ENCODE measurements at regions not wholly inside any gene's neighbourhood (a gene's known extent, or its start where the extent isn't known, plus 50 kb on each side); places are given as distances from the start of the nearest gene placed in this dataset.
"Not testable (repeated sequence)": the region's sequence is repeated elsewhere in the genome, so short reads cannot be mapped to it uniquely, and the experiment has no call there.

DNA sequence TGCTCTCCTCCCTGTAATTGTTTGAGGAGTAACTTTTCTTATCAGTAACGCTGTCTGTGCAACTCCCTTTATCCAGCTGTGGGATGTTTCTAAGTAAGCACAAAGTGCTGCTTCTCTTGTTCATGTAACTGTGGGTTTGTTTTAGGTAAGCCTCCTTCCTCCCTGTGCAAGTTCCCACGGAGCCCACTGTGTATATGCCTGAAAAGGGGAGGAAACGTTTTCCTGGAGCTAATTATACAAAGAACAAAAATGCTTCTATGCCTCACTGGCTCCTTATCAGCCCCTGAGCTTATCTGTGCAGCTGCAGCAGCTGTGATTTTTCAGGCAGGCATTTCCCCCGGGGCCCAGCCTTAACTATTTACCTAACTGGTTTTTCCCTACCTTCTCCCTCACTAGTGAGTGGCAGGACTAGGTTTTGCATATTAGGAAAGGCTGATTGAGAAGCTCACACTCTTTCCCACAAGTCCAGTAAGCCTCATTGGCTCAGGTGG, 593.4 kb upstream of the GHITM start:
- Mint-ChIP-seq H3K4me3 (no peak overlapping the region), H3K27me3 (no peaks in the 10 kb centered on the region), H3K9me3 (no peaks in the 10 kb centered on the region)

DNA sequence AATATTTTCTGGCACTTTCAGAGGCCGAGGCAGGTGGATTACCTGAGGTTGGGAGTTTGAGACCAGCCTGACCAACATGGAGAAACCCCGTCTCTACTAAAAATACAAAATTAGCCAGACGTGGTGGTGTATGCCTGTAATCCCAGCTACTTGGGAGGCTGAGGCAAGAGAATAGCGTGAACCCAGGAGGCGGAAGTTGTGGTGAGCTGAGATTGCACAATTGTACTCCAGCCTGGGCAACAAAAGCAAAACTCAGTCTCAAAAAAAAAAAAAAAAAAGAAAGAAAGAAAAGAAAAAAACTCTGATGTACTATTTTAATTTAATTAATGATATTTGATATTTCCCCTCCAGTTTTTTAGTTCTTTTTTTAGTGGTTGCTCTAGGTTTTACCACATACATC, 588.1 kb upstream of the GHITM start:
- not testable (repeated sequence) for H3K27me3 Mint-ChIP-seq, H3K9me3 Mint-ChIP-seq

More for the DNA sequence above, 593.4 kb upstream of the GHITM start:
- H3K4me1 Mint-ChIP-seq (ENCODE audit: low read depth), result no peaks in the 10 kb centered on the region
- no peaks in the 10 kb centered on the region for H3K36me3 Mint-ChIP-seq (ENCODE audit: low read depth)
- no peak overlapping the region for H3K27ac Mint-ChIP-seq
- DNase-seq, result no peak

DNA sequence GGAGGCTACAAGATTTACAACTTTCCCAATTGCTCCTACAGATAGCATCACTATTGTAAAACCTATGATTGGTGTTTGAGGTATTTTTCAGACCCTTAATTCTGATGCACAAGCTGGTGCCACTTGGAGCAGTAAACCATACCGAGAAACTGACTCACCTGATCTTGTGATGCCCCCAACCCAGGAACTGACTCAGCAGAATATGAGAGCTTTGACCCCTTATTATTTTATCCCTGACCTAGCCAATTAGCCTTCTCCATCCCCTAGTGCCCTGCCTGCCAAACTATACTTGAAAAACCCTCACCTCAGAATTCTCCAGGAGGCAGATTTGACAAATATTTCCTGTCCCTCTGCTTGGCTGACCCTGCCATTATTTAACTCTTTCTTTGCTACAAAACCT, 585.9 kb upstream of the GHITM start:
- Mint-ChIP-seq H3K4me3 (no peak overlapping the region), H3K27me3 (no peaks in the 10 kb centered on the region), H3K9me3 (peaks cover 3% of the 10 kb centered on the region), H3K36me3 (ENCODE audit: low read depth) (no peaks in the 10 kb centered on the region), H3K4me1 (ENCODE audit: low read depth) (no peaks in the 10 kb centered on the region), H3K27ac (no peak overlapping the region)
- no peak for DNase-seq

More for the DNA sequence above, 588.1 kb upstream of the GHITM start:
- H3K27ac Mint-ChIP-seq; H3K36me3 Mint-ChIP-seq (ENCODE audit: low read depth); H3K4me1 Mint-ChIP-seq (ENCODE audit: low read depth); H3K4me3 Mint-ChIP-seq; DNase-seq: not testable (repeated sequence)

DNA sequence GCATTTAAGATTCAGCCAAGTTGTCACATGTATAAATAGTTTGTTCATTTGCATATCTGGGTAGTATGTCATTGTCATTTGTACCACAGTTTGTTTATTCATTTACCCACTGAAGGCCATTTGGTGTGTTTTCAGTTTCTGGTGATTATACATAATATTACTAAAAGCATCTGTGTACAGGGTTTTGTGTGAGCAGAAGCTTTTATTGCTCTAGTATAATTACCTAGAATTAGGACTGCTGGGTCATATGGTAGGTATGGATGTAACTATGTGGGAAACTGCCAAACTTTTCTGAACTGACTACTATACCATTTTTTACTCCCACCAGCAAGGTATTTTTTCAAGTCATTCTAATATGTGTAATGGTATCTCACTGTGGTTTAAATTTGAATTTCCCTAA, 584.0 kb upstream of the GHITM start:
- no peaks in the 10 kb centered on the region for H3K27me3 Mint-ChIP-seq
- peaks cover 8% of the 10 kb centered on the region for H3K9me3 Mint-ChIP-seq
- no peak for DNase-seq
- no peaks in the 10 kb centered on the region for H3K4me1 Mint-ChIP-seq (ENCODE audit: low read depth)
- no peak overlapping the region for H3K27ac Mint-ChIP-seq
- H3K4me3 Mint-ChIP-seq, result no peak overlapping the region
- H3K36me3 Mint-ChIP-seq (ENCODE audit: low read depth), result no peaks in the 10 kb centered on the region

DNA sequence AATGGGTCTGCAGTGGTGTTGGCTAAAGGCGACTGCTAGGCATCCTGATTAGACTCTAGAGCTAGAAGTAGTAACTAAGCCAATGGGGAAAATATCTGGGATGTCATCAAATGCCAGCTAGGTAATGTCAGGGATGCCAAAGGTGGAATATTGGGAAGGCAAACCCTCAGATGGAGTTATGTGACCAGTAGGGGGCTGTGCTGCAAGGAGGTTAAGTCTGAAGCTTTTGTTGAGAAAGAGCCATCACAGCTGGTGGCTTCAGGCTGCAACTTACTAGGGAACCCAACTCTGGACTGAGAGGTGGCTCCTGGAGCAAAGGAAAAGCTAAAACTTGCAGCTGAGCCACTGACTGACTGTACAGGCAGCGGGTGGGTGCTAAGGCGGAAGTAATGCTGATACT, 576.9 kb upstream of the GHITM start:
- Mint-ChIP-seq H3K9me3 (peaks cover 12% of the 10 kb centered on the region), H3K4me3 (no peak overlapping the region), H3K4me1 (ENCODE audit: low read depth) (no peaks in the 10 kb centered on the region), H3K36me3 (ENCODE audit: low read depth) (no peaks in the 10 kb centered on the region), H3K27me3 (no peaks in the 10 kb centered on the region), H3K27ac (no peak overlapping the region)
- DNase-seq, result no peak

DNA sequence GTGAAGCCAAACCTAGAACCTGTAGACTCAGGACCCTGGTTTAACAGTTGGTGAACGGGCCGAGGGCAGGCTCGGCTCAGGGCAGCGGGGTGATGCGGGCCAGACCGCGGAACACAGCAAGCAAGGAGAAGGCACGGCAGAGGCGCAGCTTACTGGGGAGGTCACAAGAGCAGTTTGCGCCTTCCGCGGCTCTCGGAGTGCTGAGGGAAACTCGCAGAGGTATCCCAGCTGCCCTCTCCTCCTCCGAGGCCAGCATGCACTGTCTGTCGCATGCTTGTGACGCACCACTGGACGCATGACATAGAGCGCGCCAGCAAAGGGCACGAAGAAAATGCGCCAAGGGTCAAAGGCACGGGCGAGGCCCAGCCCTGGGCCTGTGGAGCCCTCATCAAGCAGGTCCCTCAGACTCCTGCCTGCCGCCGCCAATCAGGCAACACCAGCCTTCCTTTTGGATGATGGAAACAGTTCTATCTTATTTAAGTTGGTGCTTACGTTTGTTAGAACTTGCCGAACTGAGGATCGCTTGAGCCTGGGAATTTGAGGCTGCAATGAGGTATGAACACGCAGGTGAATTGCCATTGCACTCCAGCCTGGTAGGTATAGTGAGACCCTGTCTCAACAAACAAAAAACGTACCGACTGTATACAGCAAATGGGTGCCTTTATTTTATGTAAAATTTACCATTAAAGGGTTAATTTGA, 574.3 kb upstream of the GHITM start:
- H3K4me3 Mint-ChIP-seq, result no peak overlapping the region

DNA sequence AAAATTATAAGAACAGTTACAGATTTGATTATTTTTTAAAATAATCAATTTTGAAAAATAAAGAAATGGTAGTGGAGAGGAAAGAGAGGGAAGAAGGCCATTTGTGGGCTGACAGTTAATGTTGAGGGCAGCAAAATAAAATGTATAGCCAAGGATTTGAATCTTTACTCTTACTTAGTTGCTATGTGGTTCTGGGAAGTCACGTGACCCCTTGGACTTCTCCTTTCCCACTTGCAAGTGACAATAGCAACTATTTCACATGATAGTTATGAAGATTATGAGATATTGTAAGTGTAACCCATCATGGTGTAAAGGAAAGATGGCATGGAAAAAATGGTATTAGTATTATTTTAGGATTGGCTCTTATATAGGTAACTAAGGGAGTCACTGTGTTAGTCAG, 567.3 kb upstream of the GHITM start:
- H3K9me3 Mint-ChIP-seq, result peaks cover 3% of the 10 kb centered on the region
- no peak for DNase-seq
- no peaks in the 10 kb centered on the region for H3K36me3 Mint-ChIP-seq (ENCODE audit: low read depth)
- no peak overlapping the region for H3K27ac Mint-ChIP-seq
- H3K4me3 Mint-ChIP-seq, result no peak overlapping the region
- H3K27me3 Mint-ChIP-seq, result no peaks in the 10 kb centered on the region
- no peaks in the 10 kb centered on the region for H3K4me1 Mint-ChIP-seq (ENCODE audit: low read depth)

More for the DNA sequence above, 574.3 kb upstream of the GHITM start:
- H3K36me3 Mint-ChIP-seq (ENCODE audit: low read depth), result no peaks in the 10 kb centered on the region
- peaks cover 6% of the 10 kb centered on the region for H3K9me3 Mint-ChIP-seq
- DNase-seq, result no peak
- no peaks in the 10 kb centered on the region for H3K27me3 Mint-ChIP-seq
- no peak overlapping the region for H3K27ac Mint-ChIP-seq
- no peaks in the 10 kb centered on the region for H3K4me1 Mint-ChIP-seq (ENCODE audit: low read depth)

DNA sequence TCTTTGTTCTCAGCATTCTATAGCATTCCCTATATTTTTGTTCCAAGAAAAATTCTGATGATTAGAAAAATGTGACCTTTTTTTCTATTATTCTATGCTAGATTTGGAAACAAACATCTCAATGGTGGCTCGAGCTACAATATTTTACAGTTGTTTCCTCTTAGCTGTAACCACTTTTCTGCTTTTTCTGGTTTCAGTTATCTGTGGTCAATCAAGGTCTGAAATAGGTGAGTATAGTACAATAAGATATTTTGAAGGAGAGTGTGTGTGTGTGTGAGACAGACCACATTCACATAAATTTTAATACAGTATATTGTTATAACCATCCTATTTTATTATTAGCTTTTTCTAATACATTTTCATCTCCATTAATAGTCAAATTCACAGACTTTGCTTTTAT, 564.5 kb upstream of the GHITM start:
- Mint-ChIP-seq H3K36me3 (ENCODE audit: low read depth) (no peaks in the 10 kb centered on the region), H3K4me1 (ENCODE audit: low read depth) (no peaks in the 10 kb centered on the region), H3K27ac (no peak overlapping the region), H3K9me3 (peaks cover 12% of the 10 kb centered on the region), H3K27me3 (no peaks in the 10 kb centered on the region), H3K4me3 (no peak overlapping the region)
- no peak for DNase-seq

DNA sequence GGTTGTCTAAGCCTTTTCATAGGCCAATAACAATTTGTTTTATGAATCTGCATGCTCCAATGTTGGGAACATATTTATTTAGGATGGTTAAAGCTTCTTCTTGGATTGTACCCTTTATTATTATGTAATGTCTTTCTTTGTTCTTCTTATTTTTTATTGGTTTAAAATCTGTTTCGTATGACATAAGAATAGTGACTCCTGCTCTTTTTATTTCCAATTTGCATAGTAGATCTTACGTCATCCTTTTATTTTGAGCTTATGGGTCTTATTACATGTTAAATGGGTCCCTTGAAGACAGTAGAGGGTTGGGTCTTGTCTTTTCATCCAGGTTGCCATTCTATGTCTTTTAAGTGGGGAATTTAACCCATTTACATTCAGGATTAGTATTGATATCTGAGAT, 561.9 kb upstream of the GHITM start:
- Mint-ChIP-seq H3K4me3 (no peak overlapping the region), H3K36me3 (ENCODE audit: low read depth) (no peaks in the 10 kb centered on the region), H3K27ac (no peak overlapping the region), H3K4me1 (ENCODE audit: low read depth) (no peaks in the 10 kb centered on the region), H3K27me3 (no peaks in the 10 kb centered on the region), H3K9me3 (peaks cover 10% of the 10 kb centered on the region)
- no peak for DNase-seq

DNA sequence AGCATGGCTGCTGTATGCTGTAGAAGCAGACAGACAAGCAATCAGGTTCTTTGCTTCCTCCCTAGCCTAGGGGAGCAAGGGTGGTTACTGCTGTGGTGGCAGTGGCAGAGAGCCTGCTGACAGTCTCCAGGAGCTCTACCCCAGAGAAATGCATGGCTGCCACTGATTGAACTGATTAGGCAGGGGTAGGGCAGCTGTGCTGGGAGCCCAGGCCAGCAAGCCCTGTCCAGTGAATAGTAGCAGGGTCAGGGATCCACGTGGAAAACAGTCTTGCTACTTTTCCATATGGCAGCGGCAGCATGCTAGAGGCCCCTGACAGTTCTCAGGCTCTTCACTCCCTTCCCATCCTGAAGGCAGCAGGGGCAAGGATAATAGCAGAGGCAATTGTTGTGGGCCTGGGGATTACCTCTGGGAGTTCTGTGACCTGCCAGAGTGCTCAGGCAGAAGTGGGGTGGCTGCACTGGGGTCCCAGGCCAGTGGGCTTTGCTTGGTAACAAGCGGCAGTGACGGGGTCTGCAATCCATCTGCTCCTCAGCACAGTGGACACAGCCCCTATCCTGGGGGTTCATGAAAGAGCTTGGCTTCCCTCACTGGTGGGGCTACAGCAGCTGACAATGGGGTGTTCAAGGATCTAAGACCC, 558.8 kb upstream of the GHITM start:
- Mint-ChIP-seq H3K27me3 (no peaks in the 10 kb centered on the region), H3K4me1 (ENCODE audit: low read depth) (no peaks in the 10 kb centered on the region), H3K36me3 (ENCODE audit: low read depth) (no peaks in the 10 kb centered on the region), H3K9me3 (peaks cover 12% of the 10 kb centered on the region), H3K27ac (no peak overlapping the region), H3K4me3 (no peak overlapping the region)
- no peak for DNase-seq

DNA sequence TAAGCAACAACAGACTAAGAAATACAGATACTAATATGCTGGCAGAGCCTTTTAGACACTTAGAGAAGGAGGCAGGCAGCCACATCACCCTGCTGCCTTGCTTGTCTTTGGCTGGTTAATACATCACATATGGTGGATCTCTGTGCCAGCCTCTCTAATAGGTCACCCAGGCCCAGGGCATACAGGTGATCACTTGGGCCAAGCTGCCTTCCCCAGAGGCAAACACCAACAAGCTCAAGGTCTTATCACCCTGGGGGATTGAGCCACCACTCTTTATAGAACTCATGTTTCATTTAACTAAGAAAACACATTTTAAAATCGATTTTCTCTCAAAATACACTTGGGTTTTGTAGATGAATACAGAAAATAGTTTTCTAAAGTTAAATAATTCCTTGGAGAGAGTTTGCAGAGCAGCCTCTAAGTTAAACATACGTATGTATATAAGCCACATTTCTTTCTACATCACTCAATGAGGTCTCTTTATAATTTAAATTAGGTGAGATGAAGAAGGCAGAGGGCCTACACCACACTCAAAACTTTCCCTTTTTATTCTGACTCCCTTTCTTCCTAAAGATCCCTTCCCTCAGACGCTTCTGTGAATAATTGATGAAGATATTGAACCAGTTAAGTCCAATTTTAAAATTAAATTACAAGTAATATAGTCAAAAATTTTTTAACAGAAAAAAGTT, 556.8 kb upstream of the GHITM start:
- peaks cover 6% of the 10 kb centered on the region for H3K9me3 Mint-ChIP-seq
- no peak for DNase-seq
- no peak overlapping the region for H3K4me3 Mint-ChIP-seq
- no peaks in the 10 kb centered on the region for H3K36me3 Mint-ChIP-seq (ENCODE audit: low read depth)
- H3K4me1 Mint-ChIP-seq (ENCODE audit: low read depth), result no peaks in the 10 kb centered on the region
- no peaks in the 10 kb centered on the region for H3K27me3 Mint-ChIP-seq
- no peak overlapping the region for H3K27ac Mint-ChIP-seq

DNA sequence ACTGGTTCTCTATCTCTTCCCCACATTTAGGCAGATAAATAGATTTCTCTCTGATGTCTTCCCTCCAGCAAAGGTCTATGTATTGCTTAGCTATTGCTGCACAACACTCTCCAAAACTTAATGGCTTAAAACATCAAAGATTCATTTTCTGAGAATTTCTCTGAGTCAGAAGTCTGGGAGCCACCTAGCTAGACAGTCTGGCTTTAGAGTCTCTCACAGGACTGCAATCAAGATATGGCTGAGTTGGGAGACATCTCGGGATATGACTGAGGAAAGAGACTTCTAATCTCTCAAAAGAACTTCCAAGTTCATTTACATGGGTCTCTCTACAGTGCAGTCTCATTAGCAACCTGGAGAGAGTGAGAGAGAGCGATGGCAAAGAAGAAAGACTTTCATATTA, 553.6 kb upstream of the GHITM start:
- no peaks in the 10 kb centered on the region for H3K36me3 Mint-ChIP-seq (ENCODE audit: low read depth)
- H3K27ac Mint-ChIP-seq, result no peak overlapping the region
- no peak overlapping the region for H3K4me3 Mint-ChIP-seq

DNA sequence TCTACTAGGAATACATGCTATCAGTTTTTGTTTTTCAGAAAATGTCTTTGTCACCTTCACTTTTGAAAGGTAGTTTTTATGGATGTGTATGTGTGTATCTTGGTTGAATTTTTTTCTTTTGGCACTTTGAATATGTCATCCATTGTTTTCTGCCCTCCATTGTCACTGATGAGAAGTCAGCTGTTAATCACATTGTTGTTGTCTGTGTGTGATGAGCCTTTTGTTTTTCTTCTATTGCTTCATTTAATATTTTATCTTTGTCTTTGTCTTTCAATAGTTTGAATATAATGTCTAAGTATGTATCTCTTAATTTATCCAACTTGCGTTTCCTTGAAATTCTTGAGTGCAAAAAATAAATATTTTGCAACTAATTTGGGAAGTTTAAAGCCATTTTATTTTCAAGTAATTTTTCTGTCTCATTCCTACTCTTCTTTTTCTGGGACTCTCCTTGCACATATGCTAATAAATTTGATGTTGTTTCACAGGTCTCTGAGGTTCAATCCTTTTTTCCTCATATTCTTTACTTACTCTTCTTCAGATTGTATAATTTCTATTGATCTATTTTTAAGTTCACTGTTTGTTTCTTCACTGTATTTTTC, 546.9 kb upstream of the GHITM start:
- H3K27ac Mint-ChIP-seq, result no peak overlapping the region
- H3K9me3 Mint-ChIP-seq, result peaks cover 28% of the 10 kb centered on the region
- H3K36me3 Mint-ChIP-seq (ENCODE audit: low read depth), result no peaks in the 10 kb centered on the region
- no peaks in the 10 kb centered on the region for H3K4me1 Mint-ChIP-seq (ENCODE audit: low read depth)
- DNase-seq, result no peak
- H3K4me3 Mint-ChIP-seq, result no peak overlapping the region
- no peaks in the 10 kb centered on the region for H3K27me3 Mint-ChIP-seq

More for the DNA sequence above, 553.6 kb upstream of the GHITM start:
- DNase-seq, result no peak
- Mint-ChIP-seq H3K27me3 (no peaks in the 10 kb centered on the region), H3K9me3 (peaks cover 6% of the 10 kb centered on the region), H3K4me1 (ENCODE audit: low read depth) (no peaks in the 10 kb centered on the region)

DNA sequence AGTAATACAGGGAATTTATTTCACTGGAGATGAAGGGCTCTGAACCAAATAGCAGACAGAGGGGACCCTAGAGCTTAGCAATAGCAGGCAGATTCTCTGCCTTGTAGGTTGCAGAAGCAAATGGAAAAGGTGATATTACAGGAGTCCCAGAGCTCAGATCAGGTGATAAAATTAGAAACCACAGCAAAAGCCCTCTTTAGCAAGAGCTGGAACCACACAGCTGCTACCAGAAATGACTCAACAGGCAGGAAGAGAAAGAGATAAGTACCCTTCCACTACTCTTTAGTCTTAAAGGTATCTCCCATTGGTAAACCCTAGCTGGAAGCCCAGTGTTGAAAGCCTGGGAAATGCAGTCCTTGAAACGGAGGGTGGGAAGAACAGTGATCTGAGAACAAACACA, 535.6 kb upstream of the GHITM start:
- no peak overlapping the region for H3K27ac Mint-ChIP-seq
- DNase-seq, result no peak
- H3K4me3 Mint-ChIP-seq, result no peak overlapping the region
- H3K36me3 Mint-ChIP-seq (ENCODE audit: low read depth), result no peaks in the 10 kb centered on the region
- H3K9me3 Mint-ChIP-seq, result peaks cover 13% of the 10 kb centered on the region
- H3K4me1 Mint-ChIP-seq (ENCODE audit: low read depth), result peaks cover 3% of the 10 kb centered on the region
- no peaks in the 10 kb centered on the region for H3K27me3 Mint-ChIP-seq

Measured in activated T-cell treated with anti-CD3 and anti-CD28 coated beads, Interleukin-2, amount 50 U/mL, for 24 hours (primary cell).